MG63 (cell line): ENCODE measurements at regions not wholly inside any gene's neighbourhood (a gene's known extent, or its start where the extent isn't known, plus 50 kb on each side); places are given as distances from the start of the nearest gene placed in this dataset.

Experiments
- DNase-seq: peaks from one replicate; pipeline ENCODE4 v3.0.0-alpha.2; 2020
- H3K27me3 ChIP-seq: fragments of 250-450 bp; sonication (Bioruptor Pico); 2 replicates; pipeline ENCODE4 v1.5.1; 2020; ENCODE audit warnings: mild to moderate bottlenecking, moderate library complexity
- H3K36me3 ChIP-seq: fragments of 250-450 bp; sonication (Bioruptor Pico); 2 replicates; pipeline ENCODE4 v1.5.1; 2020; ENCODE audit warnings: mild to moderate bottlenecking, moderate library complexity
- H3K4me3 ChIP-seq: fragments of 250-450 bp; sonication (Bioruptor Pico); 2 replicates; pipeline ENCODE4 v1.5.1; 2020; ENCODE audit warnings: mild to moderate bottlenecking, moderate library complexity
- H3K9me3 ChIP-seq: fragments of 250-450 bp; sonication (Bioruptor Pico); 2 replicates; pipeline ENCODE4 v1.5.1; 2020; ENCODE audit warnings: mild to moderate bottlenecking, moderate library complexity

- Histone ChIP-seq H3K9me3 (no peaks in the 10 kb centered on the region), H3K36me3 (no peaks in the 10 kb centered on the region), H3K4me3 (no peak overlapping the region), H3K27me3 (no peaks in the 10 kb centered on the region)
- no peak for DNase-seq
These were observed 58.4 kb downstream of the ARL4C start for GRCh38 chr2:234438305-234438977.

GRCh38 chr2:234437642-234438304 is 59.1 kb downstream of the ARL4C start:
- Histone ChIP-seq H3K9me3 (no peaks in the 10 kb centered on the region), H3K36me3 (no peaks in the 10 kb centered on the region), H3K4me3 (no peak overlapping the region), H3K27me3 (no peaks in the 10 kb centered on the region)
- no peak for DNase-seq

DNA sequence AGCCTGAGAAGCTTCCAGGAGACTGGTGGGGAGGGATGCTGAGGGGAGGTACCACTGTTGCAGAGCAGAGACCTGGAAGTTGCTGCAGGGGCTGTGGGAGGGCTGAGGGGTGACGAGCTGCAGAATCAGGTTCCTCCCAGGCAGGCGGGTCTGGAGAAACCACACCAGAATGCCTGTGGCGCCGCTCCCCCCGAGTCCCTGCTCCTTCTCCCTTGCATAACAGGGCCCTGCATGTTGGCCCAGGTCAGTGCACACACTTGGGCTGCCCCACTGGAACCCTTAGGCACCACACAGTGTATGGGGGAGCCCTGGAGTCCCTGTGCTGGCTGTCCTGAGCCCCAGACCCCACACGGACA is 60.4 kb downstream of the ARL4C start:
- no peaks in the 10 kb centered on the region for H3K9me3 ChIP-seq
- H3K4me3 ChIP-seq, result no peak overlapping the region
- DNase-seq, result no peak
- no peaks in the 10 kb centered on the region for H3K36me3 ChIP-seq
- no peaks in the 10 kb centered on the region for H3K27me3 ChIP-seq

DNA sequence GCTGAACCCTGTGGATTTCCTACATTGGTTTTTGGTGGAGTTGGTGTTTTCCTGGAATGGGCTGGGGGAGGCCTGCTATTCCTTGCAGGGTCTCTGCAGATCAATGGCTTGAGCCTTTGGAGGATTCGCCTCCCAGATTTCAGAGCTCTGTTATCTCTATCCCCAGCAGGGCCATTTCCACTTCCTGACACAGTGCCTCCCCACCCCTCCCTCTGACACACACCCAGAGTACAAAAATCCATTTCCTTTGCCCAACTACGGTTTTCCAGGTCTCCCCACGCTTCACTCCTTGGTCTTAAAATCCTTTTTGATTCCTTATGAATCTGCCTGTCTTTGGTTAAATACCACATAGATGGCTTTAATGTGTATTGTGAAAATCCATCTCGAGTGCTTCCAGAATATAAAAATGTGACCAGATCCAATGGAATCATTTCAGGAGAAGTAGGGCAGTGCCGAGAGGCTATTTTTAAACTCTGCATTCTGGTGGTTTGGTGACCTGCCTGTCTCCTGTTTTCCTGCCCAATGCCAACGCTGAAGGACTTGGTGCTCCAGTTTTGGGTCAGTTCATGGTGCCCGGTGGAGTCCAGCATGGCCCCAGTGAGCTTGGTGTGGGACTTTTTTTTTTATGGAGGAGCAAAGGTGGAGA is 60.9 kb downstream of the ARL4C start:
- DNase-seq, result no peak
- no peaks in the 10 kb centered on the region for H3K36me3 ChIP-seq
- no peaks in the 10 kb centered on the region for H3K9me3 ChIP-seq
- H3K27me3 ChIP-seq, result no peaks in the 10 kb centered on the region
- H3K4me3 ChIP-seq, result no peak overlapping the region

GRCh38 chr2:234433201-234433600 is 63.7 kb downstream of the ARL4C start:
- H3K4me3 ChIP-seq, result no peak overlapping the region
- no peaks in the 10 kb centered on the region for H3K9me3 ChIP-seq
- no peaks in the 10 kb centered on the region for H3K36me3 ChIP-seq
- no peaks in the 10 kb centered on the region for H3K27me3 ChIP-seq
- DNase-seq, result no peak

- DNase-seq, result no peak
- no peaks in the 10 kb centered on the region for H3K27me3 ChIP-seq
- H3K4me3 ChIP-seq, result no peak overlapping the region
These were observed 66.0 kb downstream of the ARL4C start for GRCh38 chr2:234430871-234431270.

GRCh38 chr2:234429265-234429664 is 67.6 kb downstream of the ARL4C start:
- Histone ChIP-seq H3K27me3 (no peaks in the 10 kb centered on the region), H3K36me3 (no peaks in the 10 kb centered on the region), H3K4me3 (no peak overlapping the region), H3K9me3 (no peaks in the 10 kb centered on the region)
- no peak for DNase-seq

More at GRCh38 chr2:234430871-234431270, 66.0 kb downstream of the ARL4C start:
- Histone ChIP-seq H3K36me3 (no peaks in the 10 kb centered on the region), H3K9me3 (no peaks in the 10 kb centered on the region)

DNA sequence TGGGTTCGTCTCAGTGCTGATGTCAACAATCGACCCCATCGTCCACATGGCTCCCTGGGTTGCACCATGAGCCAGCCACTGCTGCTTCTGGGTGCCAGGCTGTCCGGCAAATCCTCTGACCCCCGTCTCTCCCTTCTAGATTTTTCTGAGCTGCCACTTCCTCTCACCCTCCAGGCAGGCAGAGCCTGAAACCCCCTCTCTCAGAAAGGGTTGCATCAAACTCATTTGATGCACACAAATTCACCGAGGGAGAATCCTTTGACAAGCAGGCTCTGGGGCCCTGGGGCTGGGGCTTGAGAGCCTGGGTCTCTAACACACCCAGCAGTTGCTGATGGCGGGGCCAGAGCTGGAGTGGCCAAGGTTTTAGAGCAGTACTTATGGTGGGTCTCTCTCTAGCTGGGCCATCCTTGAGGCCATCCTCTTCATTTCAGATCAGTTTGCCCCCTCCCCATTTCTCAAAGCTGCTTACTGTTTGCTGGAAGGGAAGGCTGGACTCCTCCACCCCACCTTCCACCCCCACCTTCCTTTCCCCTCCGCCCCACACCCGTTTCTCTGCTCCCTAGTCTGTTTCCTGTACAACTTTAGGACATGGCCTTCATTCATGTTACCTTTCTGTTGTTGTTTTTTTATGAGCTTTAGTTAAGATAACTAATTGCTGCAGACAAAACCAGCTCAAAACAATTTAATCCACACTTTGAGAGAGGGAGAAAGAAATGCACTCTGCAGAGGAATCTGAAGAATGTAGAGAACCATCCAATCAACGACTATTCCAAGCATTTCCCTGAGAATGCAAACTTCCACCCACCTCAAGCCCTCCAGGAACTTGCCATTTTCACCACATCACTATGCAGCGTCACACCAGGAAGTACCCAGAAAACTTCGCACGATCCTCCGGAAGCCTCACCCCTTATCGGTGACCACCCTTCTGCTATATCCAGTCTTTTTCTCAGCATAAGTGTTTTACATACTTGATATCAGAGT is 69.5 kb downstream of the ARL4C start:
- Histone ChIP-seq H3K36me3 (no peaks in the 10 kb centered on the region), H3K9me3 (no peaks in the 10 kb centered on the region), H3K4me3 (no peak overlapping the region), H3K27me3 (no peaks in the 10 kb centered on the region)
- no peak for DNase-seq

DNA sequence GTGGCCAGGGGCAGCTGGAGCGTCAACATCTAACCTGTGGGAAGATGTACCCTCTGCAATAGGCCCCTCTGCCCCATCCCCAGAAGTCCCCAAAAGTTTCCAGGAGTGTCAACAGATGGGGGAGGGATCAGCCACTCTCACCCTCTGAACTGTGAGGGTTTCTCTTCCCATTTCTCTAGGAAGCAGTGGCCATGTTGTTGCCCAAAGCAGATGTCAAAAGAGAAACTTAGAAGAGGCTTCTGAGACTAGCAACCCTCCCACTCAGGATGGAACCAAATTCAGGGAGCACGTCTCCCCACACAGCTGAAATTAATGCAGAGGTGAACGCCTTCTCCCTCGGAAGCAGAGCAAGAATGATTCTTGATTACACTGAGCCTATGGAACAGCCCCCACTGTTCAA is 70.3 kb downstream of the ARL4C start:
- Histone ChIP-seq H3K27me3 (no peaks in the 10 kb centered on the region), H3K9me3 (no peaks in the 10 kb centered on the region), H3K36me3 (no peaks in the 10 kb centered on the region), H3K4me3 (no peak overlapping the region)
- no peak for DNase-seq

- no peak overlapping the region for H3K4me3 ChIP-seq
- no peaks in the 10 kb centered on the region for H3K9me3 ChIP-seq
- no peak for DNase-seq
- no peaks in the 10 kb centered on the region for H3K27me3 ChIP-seq
- H3K36me3 ChIP-seq, result no peaks in the 10 kb centered on the region
These were observed 71.0 kb downstream of the ARL4C start for GRCh38 chr2:234425639-234426603.

GRCh38 chr2:234423884-234424283 is 73.0 kb downstream of the ARL4C start:
- no peaks in the 10 kb centered on the region for H3K27me3 ChIP-seq
- DNase-seq, result no peak
- no peaks in the 10 kb centered on the region for H3K9me3 ChIP-seq
- H3K36me3 ChIP-seq, result no peaks in the 10 kb centered on the region
- H3K4me3 ChIP-seq, result no peak overlapping the region

DNA sequence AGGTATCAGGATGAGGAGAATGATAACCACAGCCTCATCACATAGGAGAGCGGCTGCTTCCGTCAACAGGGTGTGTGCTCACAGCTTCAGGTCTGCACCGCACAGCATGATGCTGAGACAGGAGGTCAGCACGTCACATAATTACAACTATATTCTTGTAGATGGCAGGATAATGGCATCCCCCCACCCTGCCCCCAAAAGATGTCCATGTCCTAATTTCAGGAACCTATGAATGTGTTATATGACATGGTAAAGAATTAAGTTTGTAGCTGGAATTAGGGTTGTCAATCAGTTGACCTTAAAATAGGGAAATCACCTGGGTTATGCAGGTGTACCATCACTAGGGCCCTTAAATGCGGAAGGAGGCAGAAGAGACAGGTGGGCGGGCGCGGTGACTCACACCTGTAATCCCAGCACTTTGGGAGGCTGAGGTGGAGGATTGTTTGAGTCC is 73.9 kb downstream of the ARL4C start:
- Histone ChIP-seq H3K36me3 (no peaks in the 10 kb centered on the region), H3K27me3 (no peaks in the 10 kb centered on the region), H3K9me3 (no peaks in the 10 kb centered on the region), H3K4me3 (no peak overlapping the region)
- no peak for DNase-seq

GRCh38 chr2:234422273-234422732 is 74.6 kb downstream of the ARL4C start:
- peak; percentile 62 for DNase-seq

GRCh38 chr2:234420408-234420807 is 76.5 kb downstream of the ARL4C start:
- Histone ChIP-seq H3K9me3 (no peaks in the 10 kb centered on the region), H3K27me3 (no peaks in the 10 kb centered on the region), H3K4me3 (no peak overlapping the region), H3K36me3 (no peaks in the 10 kb centered on the region)
- no peak for DNase-seq

More at GRCh38 chr2:234422273-234422732, 74.6 kb downstream of the ARL4C start:
- Histone ChIP-seq H3K36me3 (no peaks in the 10 kb centered on the region), H3K27me3 (no peaks in the 10 kb centered on the region), H3K9me3 (no peaks in the 10 kb centered on the region), H3K4me3 (no peak overlapping the region)

DNA sequence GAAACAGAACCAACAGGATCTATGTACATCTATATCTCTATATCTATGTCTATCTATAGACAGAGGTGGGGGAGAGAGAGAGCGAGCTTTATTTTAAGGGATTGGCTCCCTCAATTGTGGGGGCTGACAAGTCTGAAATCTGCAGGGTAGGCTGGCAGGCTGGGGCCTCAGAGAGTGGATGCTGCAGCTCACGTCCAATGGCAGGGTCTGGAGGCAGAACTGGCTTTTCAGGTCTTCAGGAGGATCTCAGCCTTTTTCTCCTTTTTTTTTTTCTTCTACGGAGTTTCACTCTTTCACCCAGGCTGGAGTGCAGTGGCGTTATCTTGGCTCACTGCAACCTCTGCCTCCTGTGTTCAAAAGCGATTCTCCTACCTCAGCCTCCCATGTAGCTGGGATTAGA is 77.2 kb downstream of the ARL4C start:
- no peak overlapping the region for H3K4me3 ChIP-seq
- DNase-seq, result no peak
- no peaks in the 10 kb centered on the region for H3K9me3 ChIP-seq
- H3K27me3 ChIP-seq, result no peaks in the 10 kb centered on the region
- H3K36me3 ChIP-seq, result no peaks in the 10 kb centered on the region

DNA sequence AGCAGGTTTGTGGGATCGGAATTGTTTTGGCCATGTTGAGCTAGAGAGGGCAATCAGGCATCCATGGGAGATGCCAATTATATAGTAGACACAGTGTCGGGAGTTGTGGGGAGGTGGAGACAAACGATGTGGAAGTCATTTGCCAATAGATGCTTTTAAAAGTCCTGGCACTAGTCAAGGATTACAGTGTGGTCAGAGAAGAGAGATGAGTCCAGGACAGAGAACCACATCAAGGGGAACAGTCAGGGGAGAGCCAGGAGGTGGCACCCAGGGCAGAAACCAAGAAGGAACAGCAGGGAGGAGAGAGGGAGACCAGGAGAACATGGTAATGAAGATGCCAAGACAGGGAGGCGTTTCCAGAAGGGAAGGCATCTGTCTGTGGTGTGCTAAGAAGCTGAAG is 81.2 kb downstream of the ARL4C start:
- no peaks in the 10 kb centered on the region for H3K27me3 ChIP-seq
- no peaks in the 10 kb centered on the region for H3K9me3 ChIP-seq
- H3K36me3 ChIP-seq, result no peaks in the 10 kb centered on the region
- DNase-seq, result no peak
- no peak overlapping the region for H3K4me3 ChIP-seq
